GM23338 (cell line): ENCODE measurements at regions not wholly inside any gene's neighbourhood (a gene's known extent, or its start where the extent isn't known, plus 50 kb on each side); places are given as distances from the start of the nearest gene placed in this dataset.

Experiments used
- ATAC-seq: fragments of 200-7000 bp; cut with Tn5 transposase; 3 replicates; pipeline ENCODE4 v1.9.1; 2020
- DNase-seq: peaks from one replicate; pipeline ENCODE4 v3.0.0-alpha.2; 2015; ENCODE audit warnings: low spot score
- H2AFZ ChIP-seq: fragments of 200-600 bp; sonication (generic); 2 replicates; pipeline ENCODE4 v1.8.0; 2016; ENCODE audit warnings: antibody characterized with exemption, mild to moderate bottlenecking, moderate library complexity
- H3F3A ChIP-seq: fragments of 200-600 bp; sonication (generic); replicated peaks from 2 replicates; pipeline ENCODE4 v1.8.0; 2017; ENCODE audit warnings: antibody characterized with exemption, mixed run types, low read depth
- H3K27ac ChIP-seq: fragments of 200-600 bp; sonication (generic); 2 replicates; pipeline ENCODE4 v1.6.1; 2016; ENCODE audit warnings: low read depth
- H3K27me3 ChIP-seq: fragments of 200-600 bp; sonication (generic); 2 replicates; pipeline ENCODE4 v1.8.0; 2016; ENCODE audit warnings: mild to moderate bottlenecking, mixed run types, moderate library complexity; ENCODE audit not compliant: insufficient read depth
- H3K36me3 ChIP-seq: fragments of 200-600 bp; sonication (generic); 2 replicates; pipeline ENCODE4 v1.8.0; 2016; ENCODE audit warnings: mild to moderate bottlenecking; ENCODE audit not compliant: insufficient read depth
- H3K4me1 ChIP-seq: fragments of 200-600 bp; sonication (generic); 2 replicates; pipeline ENCODE4 v1.8.0; 2016; ENCODE audit warnings: mild to moderate bottlenecking, moderate library complexity; ENCODE audit not compliant: insufficient read depth
- H3K4me2 ChIP-seq: fragments of 200-600 bp; sonication (generic); 2 replicates; pipeline ENCODE4 v1.7.1; 2017; ENCODE audit warnings: mixed run types
- H3K4me3 ChIP-seq: fragments of 200-600 bp; sonication (generic); 2 replicates; pipeline ENCODE4 v1.6.1; 2016; ENCODE audit warnings: mixed run types
- H3K79me2 ChIP-seq: fragments of 200-600 bp; sonication (generic); replicated peaks from 2 replicates; pipeline ENCODE4 v1.8.0; 2017; ENCODE audit warnings: mild to moderate bottlenecking; ENCODE audit not compliant: insufficient read depth
- H3K9me2 ChIP-seq: fragments of 200-600 bp; sonication (generic); 2 replicates; pipeline ENCODE4 v1.8.0; 2017; ENCODE audit not compliant: insufficient read depth
- H4K20me1 ChIP-seq: fragments of 200-600 bp; sonication (generic); replicated peaks from 2 replicates; pipeline ENCODE4 v1.8.0; 2017; ENCODE audit warnings: mild to moderate bottlenecking; ENCODE audit not compliant: insufficient read depth
- H3K27ac Mint-ChIP-seq: 2 replicates; pipeline ENCODE4 v1.8.0; 2020; ENCODE audit warnings: inconsistent platforms, mild to moderate bottlenecking, moderate library complexity, mixed read lengths
- H3K27me3 Mint-ChIP-seq: 3 replicates; pipeline ENCODE4 v1.8.0; 2022; ENCODE audit warnings: low read depth, mild to moderate bottlenecking, moderate library complexity, mixed read lengths, inconsistent platforms; ENCODE audit not compliant: insufficient read depth, poor library complexity
- H3K36me3 Mint-ChIP-seq: 3 replicates; pipeline ENCODE4 v1.8.0; 2021; ENCODE audit warnings: low read depth, mild to moderate bottlenecking, inconsistent platforms, moderate library complexity, mixed read lengths
- H3K4me1 Mint-ChIP-seq: 3 replicates; pipeline ENCODE4 v1.8.0; 2020; ENCODE audit warnings: mild to moderate bottlenecking, inconsistent platforms, mixed read lengths
- H3K4me3 Mint-ChIP-seq: 3 replicates; pipeline ENCODE4 v1.8.0; 2021; ENCODE audit warnings: moderate library complexity, mild to moderate bottlenecking, inconsistent platforms, mixed read lengths
- H3K9me3 Mint-ChIP-seq: 3 replicates; pipeline ENCODE4 v1.8.0; 2020; ENCODE audit warnings: moderate library complexity, mild to moderate bottlenecking, inconsistent platforms, mixed read lengths
- CREB1 ChIP-seq: fragments of 250-450 bp; sonication (Bioruptor Pico); IDR thresholded peaks from 2 replicates; pipeline ENCODE4 v1.5.0; 2020; ENCODE audit warnings: low read depth, mild to moderate bottlenecking, moderate library complexity
- NANOG ChIP-seq: IDR thresholded peaks from 2 replicates; pipeline ENCODE4 v1.6.1; 2016; ENCODE audit warnings: antibody characterized with exemption, borderline replicate concordance
- POLR2AphosphoS5 ChIP-seq: IDR thresholded peaks from 2 replicates; pipeline ENCODE4 v1.6.1; 2016; ENCODE audit warnings: antibody characterized with exemption, low read depth
- ZNF114 ChIP-seq: fragments of 250-450 bp; sonication (Bioruptor Pico); IDR thresholded peaks from 2 replicates; pipeline ENCODE4 v1.5.0; 2020; ENCODE audit warnings: mild to moderate bottlenecking, moderate library complexity
- ZNF331 ChIP-seq: fragments of 250-450 bp; sonication (Bioruptor Pico); IDR thresholded peaks from 2 replicates; pipeline ENCODE4 v1.5.0; 2020; ENCODE audit warnings: low read depth, mild to moderate bottlenecking, moderate library complexity
- TF ChIP-seq, protein P1 (sequence below), 2 experiments: fragments of 200-600 bp in 1 of 2; sonication (generic) in 1 of 2; conservative IDR thresholded peaks; 2 replicates each; pipeline versions ENCODE4 v1.5.1 to v1.6.1; 2016 to 2017; ENCODE audit warnings: antibody characterized with exemption in 2 of 2, low read depth in 2 of 2, mild to moderate bottlenecking in 2 of 2, moderate library complexity in 1 of 2
- TF ChIP-seq, protein P2 (sequence below): fragments of 250-450 bp; sonication (Bioruptor Pico); IDR thresholded peaks from 2 replicates; pipeline ENCODE4 v1.5.0; 2020; ENCODE audit warnings: mild to moderate bottlenecking, moderate library complexity
- TF ChIP-seq, protein P3 (sequence below): IDR thresholded peaks from one replicate; pipeline ENCODE4 v1.6.1; 2018; ENCODE audit warnings: antibody characterized with exemption; ENCODE audit not compliant: unreplicated experiment
- TF ChIP-seq, protein P4 (sequence below): IDR thresholded peaks from 2 replicates; pipeline ENCODE4 v1.6.1; 2016; ENCODE audit warnings: antibody characterized with exemption

DNA sequence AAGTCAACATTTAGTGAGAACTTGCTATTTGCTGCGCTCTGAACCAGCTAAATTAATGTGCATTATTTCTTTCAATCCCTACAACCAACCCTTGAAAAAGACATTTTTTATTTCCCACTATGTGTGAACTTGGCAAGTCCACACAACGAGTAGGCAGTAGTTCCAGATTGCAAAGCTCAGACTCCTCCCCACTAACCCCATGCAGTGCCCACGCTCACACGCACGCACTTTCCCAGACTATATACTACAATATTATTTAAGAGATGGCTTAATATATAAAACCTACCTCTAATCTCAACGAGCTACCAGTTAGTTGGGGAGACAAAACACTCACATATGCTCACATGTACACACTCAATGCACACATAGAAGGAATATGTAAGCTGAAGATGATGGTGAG, 671.2 kb downstream of the LMO4 start:
- no peak overlapping the region; the same call in 1 of the 2 replicates for H3K27ac Mint-ChIP-seq
- no peaks in the 10 kb centered on the region for H3K36me3 Mint-ChIP-seq
- H3K4me3 Mint-ChIP-seq: no peak overlapping the region
- H3K36me3 ChIP-seq: no peaks in the 10 kb centered on the region
- TF ChIP-seq, protein P1, sequence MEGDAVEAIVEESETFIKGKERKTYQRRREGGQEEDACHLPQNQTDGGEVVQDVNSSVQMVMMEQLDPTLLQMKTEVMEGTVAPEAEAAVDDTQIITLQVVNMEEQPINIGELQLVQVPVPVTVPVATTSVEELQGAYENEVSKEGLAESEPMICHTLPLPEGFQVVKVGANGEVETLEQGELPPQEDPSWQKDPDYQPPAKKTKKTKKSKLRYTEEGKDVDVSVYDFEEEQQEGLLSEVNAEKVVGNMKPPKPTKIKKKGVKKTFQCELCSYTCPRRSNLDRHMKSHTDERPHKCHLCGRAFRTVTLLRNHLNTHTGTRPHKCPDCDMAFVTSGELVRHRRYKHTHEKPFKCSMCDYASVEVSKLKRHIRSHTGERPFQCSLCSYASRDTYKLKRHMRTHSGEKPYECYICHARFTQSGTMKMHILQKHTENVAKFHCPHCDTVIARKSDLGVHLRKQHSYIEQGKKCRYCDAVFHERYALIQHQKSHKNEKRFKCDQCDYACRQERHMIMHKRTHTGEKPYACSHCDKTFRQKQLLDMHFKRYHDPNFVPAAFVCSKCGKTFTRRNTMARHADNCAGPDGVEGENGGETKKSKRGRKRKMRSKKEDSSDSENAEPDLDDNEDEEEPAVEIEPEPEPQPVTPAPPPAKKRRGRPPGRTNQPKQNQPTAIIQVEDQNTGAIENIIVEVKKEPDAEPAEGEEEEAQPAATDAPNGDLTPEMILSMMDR (conservative IDR thresholded peaks at IDR 0.05; ENCODE audit: low read depth in 2 of 2): no peak
- no peak for TF ChIP-seq CREB1 (CRISPR knock-in tag)
- TF ChIP-seq POLR2AphosphoS5: no peak
- TF ChIP-seq ZNF331: no peak
- TF ChIP-seq, protein P2, sequence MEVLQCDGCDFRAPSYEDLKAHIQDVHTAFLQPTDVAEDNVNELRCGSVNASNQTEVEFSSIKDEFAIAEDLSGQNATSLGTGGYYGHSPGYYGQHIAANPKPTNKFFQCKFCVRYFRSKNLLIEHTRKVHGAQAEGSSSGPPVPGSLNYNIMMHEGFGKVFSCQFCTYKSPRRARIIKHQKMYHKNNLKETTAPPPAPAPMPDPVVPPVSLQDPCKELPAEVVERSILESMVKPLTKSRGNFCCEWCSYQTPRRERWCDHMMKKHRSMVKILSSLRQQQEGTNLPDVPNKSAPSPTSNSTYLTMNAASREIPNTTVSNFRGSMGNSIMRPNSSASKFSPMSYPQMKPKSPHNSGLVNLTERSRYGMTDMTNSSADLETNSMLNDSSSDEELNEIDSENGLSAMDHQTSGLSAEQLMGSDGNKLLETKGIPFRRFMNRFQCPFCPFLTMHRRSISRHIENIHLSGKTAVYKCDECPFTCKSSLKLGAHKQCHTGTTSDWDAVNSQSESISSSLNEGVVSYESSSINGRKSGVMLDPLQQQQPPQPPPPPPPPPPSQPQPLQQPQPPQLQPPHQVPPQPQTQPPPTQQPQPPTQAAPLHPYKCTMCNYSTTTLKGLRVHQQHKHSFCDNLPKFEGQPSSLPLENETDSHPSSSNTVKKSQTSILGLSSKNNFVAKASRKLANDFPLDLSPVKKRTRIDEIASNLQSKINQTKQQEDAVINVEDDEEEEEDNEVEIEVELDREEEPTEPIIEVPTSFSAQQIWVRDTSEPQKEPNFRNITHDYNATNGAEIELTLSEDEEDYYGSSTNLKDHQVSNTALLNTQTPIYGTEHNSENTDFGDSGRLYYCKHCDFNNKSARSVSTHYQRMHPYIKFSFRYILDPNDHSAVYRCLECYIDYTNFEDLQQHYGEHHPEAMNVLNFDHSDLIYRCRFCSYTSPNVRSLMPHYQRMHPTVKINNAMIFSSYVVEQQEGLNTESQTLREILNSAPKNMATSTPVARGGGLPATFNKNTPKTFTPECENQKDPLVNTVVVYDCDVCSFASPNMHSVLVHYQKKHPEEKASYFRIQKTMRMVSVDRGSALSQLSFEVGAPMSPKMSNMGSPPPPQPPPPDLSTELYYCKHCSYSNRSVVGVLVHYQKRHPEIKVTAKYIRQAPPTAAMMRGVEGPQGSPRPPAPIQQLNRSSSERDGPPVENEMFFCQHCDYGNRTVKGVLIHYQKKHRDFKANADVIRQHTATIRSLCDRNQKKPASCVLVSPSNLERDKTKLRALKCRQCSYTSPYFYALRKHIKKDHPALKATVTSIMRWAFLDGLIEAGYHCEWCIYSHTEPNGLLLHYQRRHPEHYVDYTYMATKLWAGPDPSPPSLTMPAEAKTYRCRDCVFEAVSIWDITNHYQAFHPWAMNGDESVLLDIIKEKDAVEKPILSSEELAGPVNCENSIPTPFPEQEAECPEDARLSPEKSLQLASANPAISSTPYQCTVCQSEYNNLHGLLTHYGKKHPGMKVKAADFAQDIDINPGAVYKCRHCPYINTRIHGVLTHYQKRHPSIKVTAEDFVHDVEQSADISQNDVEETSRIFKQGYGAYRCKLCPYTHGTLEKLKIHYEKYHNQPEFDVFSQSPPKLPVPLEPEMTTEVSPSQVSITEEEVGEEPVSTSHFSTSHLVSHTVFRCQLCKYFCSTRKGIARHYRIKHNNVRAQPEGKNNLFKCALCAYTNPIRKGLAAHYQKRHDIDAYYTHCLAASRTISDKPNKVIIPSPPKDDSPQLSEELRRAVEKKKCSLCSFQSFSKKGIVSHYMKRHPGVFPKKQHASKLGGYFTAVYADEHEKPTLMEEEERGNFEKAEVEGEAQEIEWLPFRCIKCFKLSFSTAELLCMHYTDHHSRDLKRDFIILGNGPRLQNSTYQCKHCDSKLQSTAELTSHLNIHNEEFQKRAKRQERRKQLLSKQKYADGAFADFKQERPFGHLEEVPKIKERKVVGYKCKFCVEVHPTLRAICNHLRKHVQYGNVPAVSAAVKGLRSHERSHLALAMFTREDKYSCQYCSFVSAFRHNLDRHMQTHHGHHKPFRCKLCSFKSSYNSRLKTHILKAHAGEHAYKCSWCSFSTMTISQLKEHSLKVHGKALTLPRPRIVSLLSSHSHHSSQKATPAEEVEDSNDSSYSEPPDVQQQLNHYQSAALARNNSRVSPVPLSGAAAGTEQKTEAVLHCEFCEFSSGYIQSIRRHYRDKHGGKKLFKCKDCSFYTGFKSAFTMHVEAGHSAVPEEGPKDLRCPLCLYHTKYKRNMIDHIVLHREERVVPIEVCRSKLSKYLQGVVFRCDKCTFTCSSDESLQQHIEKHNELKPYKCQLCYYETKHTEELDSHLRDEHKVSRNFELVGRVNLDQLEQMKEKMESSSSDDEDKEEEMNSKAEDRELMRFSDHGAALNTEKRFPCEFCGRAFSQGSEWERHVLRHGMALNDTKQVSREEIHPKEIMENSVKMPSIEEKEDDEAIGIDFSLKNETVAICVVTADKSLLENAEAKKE (CRISPR knock-in tag): no peak
- TF ChIP-seq NANOG: no peak
- TF ChIP-seq, protein P3, sequence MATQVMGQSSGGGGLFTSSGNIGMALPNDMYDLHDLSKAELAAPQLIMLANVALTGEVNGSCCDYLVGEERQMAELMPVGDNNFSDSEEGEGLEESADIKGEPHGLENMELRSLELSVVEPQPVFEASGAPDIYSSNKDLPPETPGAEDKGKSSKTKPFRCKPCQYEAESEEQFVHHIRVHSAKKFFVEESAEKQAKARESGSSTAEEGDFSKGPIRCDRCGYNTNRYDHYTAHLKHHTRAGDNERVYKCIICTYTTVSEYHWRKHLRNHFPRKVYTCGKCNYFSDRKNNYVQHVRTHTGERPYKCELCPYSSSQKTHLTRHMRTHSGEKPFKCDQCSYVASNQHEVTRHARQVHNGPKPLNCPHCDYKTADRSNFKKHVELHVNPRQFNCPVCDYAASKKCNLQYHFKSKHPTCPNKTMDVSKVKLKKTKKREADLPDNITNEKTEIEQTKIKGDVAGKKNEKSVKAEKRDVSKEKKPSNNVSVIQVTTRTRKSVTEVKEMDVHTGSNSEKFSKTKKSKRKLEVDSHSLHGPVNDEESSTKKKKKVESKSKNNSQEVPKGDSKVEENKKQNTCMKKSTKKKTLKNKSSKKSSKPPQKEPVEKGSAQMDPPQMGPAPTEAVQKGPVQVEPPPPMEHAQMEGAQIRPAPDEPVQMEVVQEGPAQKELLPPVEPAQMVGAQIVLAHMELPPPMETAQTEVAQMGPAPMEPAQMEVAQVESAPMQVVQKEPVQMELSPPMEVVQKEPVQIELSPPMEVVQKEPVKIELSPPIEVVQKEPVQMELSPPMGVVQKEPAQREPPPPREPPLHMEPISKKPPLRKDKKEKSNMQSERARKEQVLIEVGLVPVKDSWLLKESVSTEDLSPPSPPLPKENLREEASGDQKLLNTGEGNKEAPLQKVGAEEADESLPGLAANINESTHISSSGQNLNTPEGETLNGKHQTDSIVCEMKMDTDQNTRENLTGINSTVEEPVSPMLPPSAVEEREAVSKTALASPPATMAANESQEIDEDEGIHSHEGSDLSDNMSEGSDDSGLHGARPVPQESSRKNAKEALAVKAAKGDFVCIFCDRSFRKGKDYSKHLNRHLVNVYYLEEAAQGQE: no peak
- TF ChIP-seq, protein P4, sequence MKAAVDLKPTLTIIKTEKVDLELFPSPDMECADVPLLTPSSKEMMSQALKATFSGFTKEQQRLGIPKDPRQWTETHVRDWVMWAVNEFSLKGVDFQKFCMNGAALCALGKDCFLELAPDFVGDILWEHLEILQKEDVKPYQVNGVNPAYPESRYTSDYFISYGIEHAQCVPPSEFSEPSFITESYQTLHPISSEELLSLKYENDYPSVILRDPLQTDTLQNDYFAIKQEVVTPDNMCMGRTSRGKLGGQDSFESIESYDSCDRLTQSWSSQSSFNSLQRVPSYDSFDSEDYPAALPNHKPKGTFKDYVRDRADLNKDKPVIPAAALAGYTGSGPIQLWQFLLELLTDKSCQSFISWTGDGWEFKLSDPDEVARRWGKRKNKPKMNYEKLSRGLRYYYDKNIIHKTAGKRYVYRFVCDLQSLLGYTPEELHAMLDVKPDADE: no peak
- no peak for TF ChIP-seq ZNF114 (CRISPR knock-in tag)
- no peaks in the 10 kb centered on the region for H3K27me3 ChIP-seq
- no peaks in the 10 kb centered on the region for H3K79me2 ChIP-seq
- H3F3A ChIP-seq: no peaks in the 10 kb centered on the region
- H3K4me2 ChIP-seq: no peak overlapping the region
- no peaks in the 10 kb centered on the region for H4K20me1 ChIP-seq
- no peak for DNase-seq
- peaks cover 2% of the 10 kb centered on the region for H3K27me3 Mint-ChIP-seq
- no peaks in the 10 kb centered on the region for H3K9me2 ChIP-seq
- H3K4me3 ChIP-seq: no peak overlapping the region
- no peaks in the 10 kb centered on the region for H3K9me3 Mint-ChIP-seq
- no peaks in the 10 kb centered on the region for H3K4me1 Mint-ChIP-seq
- no peak overlapping the region for H2AFZ ChIP-seq
- no peaks in the 10 kb centered on the region for H3K4me1 ChIP-seq
- no peak for ATAC-seq
- no peak overlapping the region for H3K27ac ChIP-seq
